ENCODE measurements at regions not wholly inside any gene's neighbourhood (a gene's known extent, or its start where the extent isn't known, plus 50 kb on each side); places are given as distances from the start of the nearest gene placed in this dataset.

- TF ChIP-seq CTCF (conservative IDR thresholded peaks at IDR 0.05; ENCODE audit: low read depth, low read length) (no peak), EZH2 (IDR thresholded peaks at IDR 0.05; ENCODE audit: low read length, unreplicated experiment) (no peak), EZH2phosphoT487 (IDR thresholded peaks at IDR 0.05; ENCODE audit: borderline replicate concordance, low read length) (no peak)
Observed at GRCh38 chr12:91278126-91278525, 95.5 kb upstream of the DCN start.

All from PC-3 (cell line).